ENCODE measurements at regions not wholly inside any gene's neighbourhood (a gene's known extent, or its start where the extent isn't known, plus 50 kb on each side); places are given as distances from the start of the nearest gene placed in this dataset.

DNA sequence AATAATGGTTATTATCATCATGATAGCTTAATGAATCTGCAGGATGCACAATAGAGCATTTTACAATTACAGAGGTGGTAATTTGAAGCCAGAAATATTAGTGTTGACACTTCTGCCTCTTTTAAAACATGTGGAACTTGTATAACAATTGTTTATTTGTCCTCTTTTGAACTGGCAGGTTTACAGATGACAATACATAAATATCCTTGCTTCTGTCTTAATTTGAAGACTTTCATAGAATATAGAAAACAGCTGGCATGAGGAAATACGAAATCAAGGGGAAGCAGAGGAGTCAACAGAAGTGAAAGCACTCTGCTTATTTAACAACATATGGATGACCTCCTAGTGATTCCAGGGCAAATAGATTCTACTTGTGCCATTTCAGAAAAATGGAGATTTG lies 270.5 kb upstream of the SGO1 start:
- Histone ChIP-seq H4K91ac (replicated peaks; ENCODE audit: insufficient read length, low read length) (no peak overlapping the region), H2AK5ac (ENCODE audit: low read depth, low read length) (no peak overlapping the region), H3K4me3 (ENCODE audit: extremely low read depth in 1 of 4, insufficient read depth in 2 of 4, low read depth in 3 of 4, low read length in 4 of 4) (no peak overlapping the region), H4K20me1 (replicated peaks in 1 of 2; ENCODE audit: control insufficient read depth in 1 of 2, insufficient read depth in 2 of 2, low read length in 2 of 2) (no peaks in the 10 kb centered on the region), H3K4ac (replicated peaks; ENCODE audit: insufficient read length, low read depth, low read length) (no peak overlapping the region), H2BK15ac (ENCODE audit: low read length) (no peak overlapping the region), H3K23ac (ENCODE audit: insufficient read length) (no peak overlapping the region), H4K5ac (ENCODE audit: insufficient read length, low read depth, low read length) (no peak overlapping the region), H3K14ac (ENCODE audit: insufficient read length) (no peak overlapping the region), H2BK120ac (replicated peaks; ENCODE audit: low read depth, low read length) (no peak overlapping the region), H3K4me2 (ENCODE audit: insufficient read depth in 1 of 2, low read depth in 2 of 2, low read length in 2 of 2) (no peak overlapping the region), H3K23me2 (ENCODE audit: low read depth, low read length) (no peaks in the 10 kb centered on the region), H3K56ac (replicated peaks; ENCODE audit: insufficient read length, low read depth, low read length) (no peak overlapping the region), H2BK20ac (ENCODE audit: low read length) (no peak overlapping the region), H4K8ac (ENCODE audit: extremely low read depth, insufficient read depth, low read length) (no peak overlapping the region), H3K79me1 (ENCODE audit: low read depth, low read length) (no peaks in the 10 kb centered on the region), H3K4me1 (replicated peaks in 1 of 4; ENCODE audit: control insufficient read depth in 3 of 4, insufficient read depth in 4 of 4, low read length in 3 of 4) (no peaks in the 10 kb centered on the region), H2BK5ac (ENCODE audit: low read depth, low read length) (no peak overlapping the region), H3K9ac (replicated peaks in 1 of 4; ENCODE audit: extremely low read depth in 1 of 4, low read depth in 3 of 4, low read length in 3 of 4) (no peak overlapping the region), H2BK12ac (ENCODE audit: low read depth, low read length) (no peak overlapping the region), H3K79me2 (ENCODE audit: control insufficient read depth in 1 of 2, insufficient read depth in 2 of 2, low read length in 2 of 2) (no peaks in the 10 kb centered on the region), H3K18ac (ENCODE audit: extremely low read depth, low read length) (no peak overlapping the region), H3K27me3 (replicated peaks in 1 of 4; ENCODE audit: control insufficient read depth in 3 of 4, extremely low read depth in 1 of 4, insufficient read depth in 3 of 4, low read length in 3 of 4) (no peaks in the 10 kb centered on the region), H2AFZ (ENCODE audit: low read length) (no peak overlapping the region), H3K36me3 (ENCODE audit: control insufficient read depth in 2 of 4, insufficient read depth in 4 of 4, low read length in 3 of 4) (no peaks in the 10 kb centered on the region; a peak in 1 of 8 replicates), H3K27ac (ENCODE audit: low read depth, low read length) (no peak overlapping the region), H3K9me3 (ENCODE audit: insufficient read depth in 2 of 2, low read depth in 1 of 2, low read length in 1 of 2) (peaks cover 21 to 22% of the 10 kb centered on the region in 2 experiments; a peak in 3 of 4 replicates)
- CTCF ChIA-PET (ENCODE audit: partially characterized antibody): no interaction called here
- no peak for FAIRE-seq
- no peak for TF ChIP-seq NRF1 (IDR thresholded peaks at IDR 0.05; ENCODE audit: low read depth, low read length)
- no peak for TF ChIP-seq TAF1 (IDR thresholded peaks at IDR 0.05; ENCODE audit: low read depth, low read length)
- no peak for TF ChIP-seq CHD2 (IDR thresholded peaks at IDR 0.05; ENCODE audit: low read length)
- no peak for TF ChIP-seq BACH1 (IDR thresholded peaks at IDR 0.05; ENCODE audit: low read length)
- TF ChIP-seq CHD1 (IDR thresholded peaks at IDR 0.05; ENCODE audit: low read depth, low read length): no peak
- no peak for TF ChIP-seq NANOG (IDR thresholded peaks at IDR 0.05; ENCODE audit: insufficient read depth, low read depth, low read length, poor library complexity, severe bottlenecking)
- no peak for TF ChIP-seq JUN (IDR thresholded peaks at IDR 0.05; ENCODE audit: low read depth, low read length)
- no peak for DNase-seq (ENCODE audit: low read depth in 1 of 2, low spot score in 2 of 2)
- POLR2A ChIA-PET (ENCODE audit: partially characterized antibody): no interaction called here
- WGBS, 2 experiments (ENCODE audit: extremely low coverage in 1 of 2, insufficient coverage in 1 of 2, insufficient read length in 1 of 2, insufficient replicate concordance in 2 of 2, low coverage in 1 of 2, low lambda C conversion rate in 2 of 2, missing lambda C conversion rate in 1 of 2): 90% methylated on average over 1 of the region's 1 CpG; no CpG with 5 or more reads in 1 of the 2 experiments
